DMS53 treated with DMSO at 0.1 percent for 48 hours (cell line): ENCODE measurements at regions not wholly inside any gene's neighbourhood (a gene's known extent, or its start where the extent isn't known, plus 50 kb on each side); places are given as distances from the start of the nearest gene placed in this dataset.

Experiments used
- DNase-seq: peaks from one replicate; lab custom pipeline; 2025; ENCODE audit not compliant: unreplicated experiment; lab: John Stamatoyannopoulos, UW

GRCh38 chr10:84078771-84079170 is 60.5 kb upstream of the GHITM start:
- no peak for DNase-seq

- no peak for DNase-seq
Measured at GRCh38 chr10:84084342-84084741, 55.0 kb upstream of the GHITM start.

- no peak for DNase-seq
Measured at GRCh38 chr10:84087202-84087601, 52.1 kb upstream of the GHITM start.

GRCh38 chr10:84088626-84089025 is 50.7 kb upstream of the GHITM start:
- no peak for DNase-seq

GRCh38 chr10:84089162-84089561 is 50.1 kb upstream of the GHITM start:
- DNase-seq = no peak
